Endothelial cell (in vitro differentiated cells): ENCODE measurements at regions not wholly inside any gene's neighbourhood (a gene's known extent, or its start where the extent isn't known, plus 50 kb on each side); places are given as distances from the start of the nearest gene placed in this dataset.

Experiments used
- DNase-seq: peaks from one replicate; pipeline ENCODE4 v3.0.0; 2021; ENCODE audit warnings: low spot score
- H3K27ac Mint-ChIP-seq: one replicate; pipeline ENCODE4 v1.8.0; 2021; ENCODE audit warnings: mixed read lengths, inconsistent platforms; ENCODE audit not compliant: unreplicated experiment
- H3K27me3 Mint-ChIP-seq: one replicate; pipeline ENCODE4 v1.8.0; 2021; ENCODE audit warnings: mild to moderate bottlenecking, moderate library complexity, mixed read lengths, inconsistent platforms; ENCODE audit not compliant: unreplicated experiment
- H3K36me3 Mint-ChIP-seq: one replicate; pipeline ENCODE4 v1.8.0; 2021; ENCODE audit warnings: mild to moderate bottlenecking, low read depth, mixed read lengths, inconsistent platforms; ENCODE audit not compliant: unreplicated experiment
- H3K4me1 Mint-ChIP-seq: one replicate; pipeline ENCODE4 v1.8.0; 2021; ENCODE audit warnings: mild to moderate bottlenecking, mixed read lengths, inconsistent platforms; ENCODE audit not compliant: unreplicated experiment
- H3K4me3 Mint-ChIP-seq: one replicate; pipeline ENCODE4 v1.8.0; 2021; ENCODE audit warnings: mild to moderate bottlenecking, mixed read lengths, inconsistent platforms; ENCODE audit not compliant: unreplicated experiment
- H3K9me3 Mint-ChIP-seq: one replicate; pipeline ENCODE4 v1.8.0; 2021; ENCODE audit warnings: mixed read lengths, inconsistent platforms; ENCODE audit not compliant: unreplicated experiment
- TF ChIP-seq, protein P1 (sequence below): fragments of 200-600 bp; sonication (generic); IDR thresholded peaks from one replicate; pipeline ENCODE4 v1.5.0; 2021; ENCODE audit warnings: antibody characterized with exemption; ENCODE audit not compliant: unreplicated experiment

DNA sequence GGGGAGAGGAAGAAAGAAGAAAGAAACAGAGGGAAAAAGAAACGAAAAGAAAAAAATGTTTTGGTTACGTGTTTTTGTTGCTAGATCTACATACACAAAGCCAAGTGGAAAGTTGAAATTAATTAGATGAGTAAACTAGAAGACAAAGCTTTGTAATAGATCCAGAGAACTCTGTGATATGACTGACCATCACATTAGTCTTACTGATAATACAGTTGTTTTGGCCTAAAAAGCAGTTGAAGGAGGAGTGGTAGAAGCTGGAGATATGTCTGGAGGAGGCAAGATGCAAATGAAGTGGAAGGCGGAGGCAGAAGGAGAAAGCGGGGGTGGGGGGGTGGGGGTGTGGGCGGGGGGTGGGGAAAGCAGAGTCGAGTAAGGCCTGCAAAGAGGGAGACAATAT is 500.1 kb upstream of the ID4 start:
- H3K27ac Mint-ChIP-seq = no peak overlapping the region
- no peak for DNase-seq
- H3K4me3 Mint-ChIP-seq = no peak overlapping the region
- H3K27me3 Mint-ChIP-seq = no peaks in the 10 kb centered on the region
- no peaks in the 10 kb centered on the region for H3K4me1 Mint-ChIP-seq
- H3K36me3 Mint-ChIP-seq = no peaks in the 10 kb centered on the region
- TF ChIP-seq, protein P1, sequence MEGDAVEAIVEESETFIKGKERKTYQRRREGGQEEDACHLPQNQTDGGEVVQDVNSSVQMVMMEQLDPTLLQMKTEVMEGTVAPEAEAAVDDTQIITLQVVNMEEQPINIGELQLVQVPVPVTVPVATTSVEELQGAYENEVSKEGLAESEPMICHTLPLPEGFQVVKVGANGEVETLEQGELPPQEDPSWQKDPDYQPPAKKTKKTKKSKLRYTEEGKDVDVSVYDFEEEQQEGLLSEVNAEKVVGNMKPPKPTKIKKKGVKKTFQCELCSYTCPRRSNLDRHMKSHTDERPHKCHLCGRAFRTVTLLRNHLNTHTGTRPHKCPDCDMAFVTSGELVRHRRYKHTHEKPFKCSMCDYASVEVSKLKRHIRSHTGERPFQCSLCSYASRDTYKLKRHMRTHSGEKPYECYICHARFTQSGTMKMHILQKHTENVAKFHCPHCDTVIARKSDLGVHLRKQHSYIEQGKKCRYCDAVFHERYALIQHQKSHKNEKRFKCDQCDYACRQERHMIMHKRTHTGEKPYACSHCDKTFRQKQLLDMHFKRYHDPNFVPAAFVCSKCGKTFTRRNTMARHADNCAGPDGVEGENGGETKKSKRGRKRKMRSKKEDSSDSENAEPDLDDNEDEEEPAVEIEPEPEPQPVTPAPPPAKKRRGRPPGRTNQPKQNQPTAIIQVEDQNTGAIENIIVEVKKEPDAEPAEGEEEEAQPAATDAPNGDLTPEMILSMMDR = no peak
- no peaks in the 10 kb centered on the region for H3K9me3 Mint-ChIP-seq

DNA sequence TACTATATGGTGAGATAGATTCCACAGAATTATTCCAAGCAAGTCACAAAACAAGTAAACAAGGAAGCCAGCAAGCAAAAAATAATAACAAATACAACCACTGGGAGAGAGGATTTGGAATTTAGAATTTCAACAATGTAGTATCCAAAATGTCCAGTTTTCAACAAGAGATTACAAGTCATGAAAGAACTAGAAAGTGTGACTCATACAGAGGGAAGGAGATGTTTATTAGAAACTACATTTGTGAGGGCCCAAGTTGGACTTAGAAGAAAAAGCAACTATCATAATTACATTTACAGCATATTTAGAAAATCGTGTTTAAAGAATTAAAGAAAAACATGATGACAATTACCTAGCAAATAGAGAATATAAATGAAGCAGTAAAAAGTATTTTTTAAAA is 494.6 kb upstream of the ID4 start:
- DNase-seq = no peak
- H3K4me1 Mint-ChIP-seq = no peaks in the 10 kb centered on the region
- no peak overlapping the region for H3K27ac Mint-ChIP-seq
- TF ChIP-seq, protein P1 = no peak
- H3K27me3 Mint-ChIP-seq = no peaks in the 10 kb centered on the region
- no peaks in the 10 kb centered on the region for H3K9me3 Mint-ChIP-seq
- H3K4me3 Mint-ChIP-seq = no peak overlapping the region
- no peaks in the 10 kb centered on the region for H3K36me3 Mint-ChIP-seq

DNA sequence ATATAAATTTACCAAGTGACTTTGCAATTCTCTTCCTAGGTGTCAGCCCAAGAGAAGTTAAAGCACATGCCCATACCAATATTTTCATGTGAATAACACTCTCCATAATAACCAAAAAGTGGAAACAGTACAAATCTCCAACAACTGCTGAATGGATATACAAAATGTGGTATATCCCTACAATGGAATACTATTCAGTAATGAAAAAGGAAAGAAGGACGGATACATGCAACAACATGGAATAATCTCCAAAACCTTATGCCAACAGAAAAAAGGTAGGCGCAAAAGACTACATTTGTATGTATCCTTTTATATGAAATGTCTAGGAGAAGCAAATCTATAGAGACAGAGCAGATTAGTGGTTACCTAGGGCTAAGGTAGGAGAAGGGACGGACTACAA is 487.7 kb upstream of the ID4 start:
- H3K4me1 Mint-ChIP-seq = no peaks in the 10 kb centered on the region
- no peak for DNase-seq
- no peak overlapping the region for H3K27ac Mint-ChIP-seq
- no peak overlapping the region for H3K4me3 Mint-ChIP-seq
- TF ChIP-seq, protein P1 = no peak
- H3K27me3 Mint-ChIP-seq = no peaks in the 10 kb centered on the region
- no peaks in the 10 kb centered on the region for H3K36me3 Mint-ChIP-seq
- H3K9me3 Mint-ChIP-seq = peaks cover 4% of the 10 kb centered on the region

DNA sequence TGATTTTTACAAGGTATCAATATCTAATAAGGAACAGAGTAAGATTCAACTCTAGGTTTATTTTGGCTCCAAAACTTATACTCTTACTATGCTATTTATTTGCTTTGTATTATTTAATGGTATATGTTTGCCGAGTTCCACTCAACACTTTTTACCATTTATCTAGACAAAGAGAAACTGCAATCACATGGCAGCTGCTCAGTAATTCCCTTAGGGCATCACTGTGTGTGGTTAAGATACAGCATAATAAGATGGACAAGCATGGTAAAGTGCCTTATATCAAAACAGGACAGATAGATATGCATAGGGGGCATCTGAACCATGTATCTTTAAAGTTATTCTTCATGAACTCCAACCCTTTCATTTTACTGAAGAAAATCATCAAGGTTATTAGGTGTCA is 483.0 kb upstream of the ID4 start:
- no peaks in the 10 kb centered on the region for H3K27me3 Mint-ChIP-seq
- DNase-seq = no peak
- H3K4me3 Mint-ChIP-seq = no peak overlapping the region
- H3K27ac Mint-ChIP-seq = no peak overlapping the region
- H3K9me3 Mint-ChIP-seq = no peaks in the 10 kb centered on the region
- H3K4me1 Mint-ChIP-seq = no peaks in the 10 kb centered on the region
- no peaks in the 10 kb centered on the region for H3K36me3 Mint-ChIP-seq
- TF ChIP-seq, protein P1 = no peak

GRCh38 chr6:19356692-19357091 is 480.5 kb upstream of the ID4 start:
- no peaks in the 10 kb centered on the region for H3K36me3 Mint-ChIP-seq
- H3K4me3 Mint-ChIP-seq = no peak overlapping the region
- TF ChIP-seq, protein P1 = no peak
- H3K9me3 Mint-ChIP-seq = no peaks in the 10 kb centered on the region
- no peaks in the 10 kb centered on the region for H3K4me1 Mint-ChIP-seq
- H3K27me3 Mint-ChIP-seq = no peaks in the 10 kb centered on the region
- DNase-seq = no peak
- no peak overlapping the region for H3K27ac Mint-ChIP-seq
